ENCODE measurements at regions not wholly inside any gene's neighbourhood (a gene's known extent, or its start where the extent isn't known, plus 50 kb on each side); places are given as distances from the start of the nearest gene placed in this dataset.

- POLR2A ChIA-PET = interaction anchor here (1.0 kb wide), 1 partner anchor 10 kb away, joined by 3 read pairs; no protein-coding TSS in a partner anchor
- no peak overlapping the region for H3K27ac ChIP-seq (ENCODE audit: extremely low read depth, low read depth, low read length)
- no peak overlapping the region for H3K4me2 ChIP-seq (ENCODE audit: insufficient read depth, low read length)
- no peaks in the 10 kb centered on the region for H3K9me1 ChIP-seq (ENCODE audit: control insufficient read depth, insufficient read depth, low read length)
- TF ChIP-seq ZNF561 (CRISPR knock-in tag; conservative IDR thresholded peaks at IDR 0.05) (no peak), RBM39 (optimal IDR thresholded peaks at IDR 0.05; ENCODE audit: low read depth, low read length) (no peak), RAD21 (CRISPR knock-in tag; conservative IDR thresholded peaks at IDR 0.05 in 1 of 2, IDR thresholded peaks at IDR 0.05 in 1 of 2) (no peak), ZNF263 (CRISPR knock-in tag; IDR thresholded peaks at IDR 0.05; ENCODE audit: borderline replicate concordance) (no peak), ZNF780A (CRISPR knock-in tag; IDR thresholded peaks at IDR 0.05) (no peak), ZNF143 (CRISPR knock-in tag; IDR thresholded peaks at IDR 0.05) (no peak), ZC3H8 (IDR thresholded peaks at IDR 0.05) (no peak), ZNF609 (CRISPR knock-in tag; IDR thresholded peaks at IDR 0.05; ENCODE audit: borderline replicate concordance) (no peak), E2F5 (CRISPR knock-in tag; IDR thresholded peaks at IDR 0.05) (no peak), HNRNPL (IDR thresholded peaks at IDR 0.05; ENCODE audit: low read depth, low read length) (no peak), E2F3 (CRISPR knock-in tag; IDR thresholded peaks at IDR 0.05) (no peak), PATZ1 (CRISPR knock-in tag; IDR thresholded peaks at IDR 0.05; ENCODE audit: borderline replicate concordance) (no peak), TCF7 (IDR thresholded peaks at IDR 0.05; ENCODE audit: borderline replicate concordance) (no peak), MCM5 (IDR thresholded peaks at IDR 0.05; ENCODE audit: low read depth) (no peak), HEY1 (CRISPR knock-in tag; IDR thresholded peaks at IDR 0.05; ENCODE audit: borderline replicate concordance) (no peak), POU5F1 (IDR thresholded peaks at IDR 0.05; ENCODE audit: borderline replicate concordance, low read depth, low read length, partially characterized antibody) (no peak), CEBPB (tag; IDR thresholded peaks at IDR 0.05) (no peak)
- no peak overlapping the region for H2AFZ ChIP-seq (ENCODE audit: low read depth, low read length)
- DNase-seq (ENCODE audit: extremely low read depth in 1 of 4, low spot score in 3 of 4) = no peak
- peaks cover 41 to 64% of the 10 kb centered on the region in 2 experiments for H3K27me3 ChIP-seq (ENCODE audit: control insufficient read depth in 2 of 2, insufficient read depth in 2 of 2, low read length in 2 of 2)
- H3K9ac ChIP-seq (ENCODE audit: insufficient read depth in 1 of 2, low read depth in 2 of 2, low read length in 2 of 2) = no peak overlapping the region
- FAIRE-seq = no peak
- H3K9me3 ChIP-seq (replicated peaks; ENCODE audit: control insufficient read depth, insufficient read depth, low read depth, low read length) = no peaks in the 10 kb centered on the region
- no peaks in the 10 kb centered on the region for H3K36me3 ChIP-seq (ENCODE audit: control insufficient read depth, insufficient read depth, low read length)
- H3K79me2 ChIP-seq (ENCODE audit: control insufficient read depth, insufficient read depth, low read length) = no peaks in the 10 kb centered on the region
- ATAC-seq = no peak
- intact Hi-C loops (cut with micrococcal nuclease) = no loop called here
- 0 out of 2 replicates have a peak, but pooled peaks cover 9% of the 10 kb centered on the region for H4K20me1 ChIP-seq (replicated peaks; ENCODE audit: control insufficient read depth, insufficient read depth, low read length)
- no TSS peak for BruUV-seq (replicated peaks)
- H3K4me3 ChIP-seq = no peak overlapping the region
- CTCF ChIA-PET (ENCODE audit: low intra/inter-chr PET ratio) = no interaction called here
- 0% methylated on average over 2 of the region's 2 CpGs for WGBS (ENCODE audit: insufficient coverage, low coverage, missing lambda C conversion rate)
- in situ Hi-C loops (cut with MboI) = no loop called here
- peaks cover 0 to 9% of the 10 kb centered on the region in 2 experiments; a peak in 2 of 5 replicates for H3K4me1 ChIP-seq (replicated peaks in 1 of 2; ENCODE audit: control insufficient read depth in 2 of 2, insufficient read depth in 2 of 2, low read length in 2 of 2)
Observed at GRCh38 chr3:13187593-13187992, 114.4 kb upstream of the IQSEC1 start.

Data from K562 (cell line).